ENCODE measurements at regions not wholly inside any gene's neighbourhood (a gene's known extent, or its start where the extent isn't known, plus 50 kb on each side); places are given as distances from the start of the nearest gene placed in this dataset.

GRCh38 chr2:192377173-192377572 lies 182.4 kb upstream of the TMEFF2 start:
- Histone ChIP-seq H3K27me3 (ENCODE audit: control insufficient read depth, insufficient read depth) (no peaks in the 10 kb centered on the region), H3K9me3 (ENCODE audit: control insufficient read depth, low read length) (no peaks in the 10 kb centered on the region), H3K27ac (ENCODE audit: low read length) (no peak overlapping the region), H3K4me3 (ENCODE audit: low read length) (no peak overlapping the region), H3K4me1 (ENCODE audit: control insufficient read depth, insufficient read depth, low read length) (no peaks in the 10 kb centered on the region)
- DNase-seq (no peak), ATAC-seq (no peak)
- intact Hi-C loops (cut with DNase I), result no loop called here

GRCh38 chr2:192373754-192374153 lies 179.0 kb upstream of the TMEFF2 start:
- no peak overlapping the region for H3K27ac ChIP-seq (ENCODE audit: low read length)
- DNase-seq (no peak), ATAC-seq (no peak)
- no peaks in the 10 kb centered on the region for H3K4me1 ChIP-seq (ENCODE audit: control insufficient read depth, insufficient read depth, low read length)
- no peaks in the 10 kb centered on the region for H3K27me3 ChIP-seq (ENCODE audit: control insufficient read depth, insufficient read depth)
- intact Hi-C loops (cut with DNase I), result no loop called here
- H3K9me3 ChIP-seq (ENCODE audit: control insufficient read depth, low read length), result no peaks in the 10 kb centered on the region
- no peak overlapping the region for H3K4me3 ChIP-seq (ENCODE audit: low read length)
- WGBS, result 85% methylated on average over 2 of the region's 2 CpGs

- no peaks in the 10 kb centered on the region for H3K27me3 ChIP-seq (ENCODE audit: control insufficient read depth, insufficient read depth)
- 72% methylated on average over 6 of the region's 6 CpGs for WGBS
- intact Hi-C loops (cut with DNase I), result no loop called here
- DNase-seq (no peak), ATAC-seq (no peak)
- no peaks in the 10 kb centered on the region for H3K4me1 ChIP-seq (ENCODE audit: control insufficient read depth, insufficient read depth, low read length)
- no peak overlapping the region for H3K27ac ChIP-seq (ENCODE audit: low read length)
- H3K9me3 ChIP-seq (ENCODE audit: control insufficient read depth, low read length), result no peaks in the 10 kb centered on the region
- H3K4me3 ChIP-seq (ENCODE audit: low read length), result no peak overlapping the region
Observed at GRCh38 chr2:192373221-192373620, 178.5 kb upstream of the TMEFF2 start.

- WGBS, result 81% methylated on average over 3 of the region's 3 CpGs
- DNase-seq, result no peak
- H3K27me3 ChIP-seq (ENCODE audit: control insufficient read depth, insufficient read depth), result no peaks in the 10 kb centered on the region
- intact Hi-C loops (cut with DNase I), result no loop called here
- H3K27ac ChIP-seq (ENCODE audit: low read length), result no peak overlapping the region
- no peak for ATAC-seq
- H3K4me3 ChIP-seq (ENCODE audit: low read length), result no peak overlapping the region
- H3K9me3 ChIP-seq (ENCODE audit: control insufficient read depth, low read length), result no peaks in the 10 kb centered on the region
- H3K4me1 ChIP-seq (ENCODE audit: control insufficient read depth, insufficient read depth, low read length), result no peaks in the 10 kb centered on the region
Observed at GRCh38 chr2:192369969-192370368, 175.2 kb upstream of the TMEFF2 start.

- no peaks in the 10 kb centered on the region for H3K27me3 ChIP-seq (ENCODE audit: control insufficient read depth, insufficient read depth)
- intact Hi-C loops (cut with DNase I), result no loop called here
- H3K4me3 ChIP-seq (ENCODE audit: low read length), result no peak overlapping the region
- H3K27ac ChIP-seq (ENCODE audit: low read length), result no peak overlapping the region
- ATAC-seq, result no peak
- 62% methylated on average over 3 of the region's 3 CpGs for WGBS
- no peak for DNase-seq
- H3K9me3 ChIP-seq (ENCODE audit: control insufficient read depth, low read length), result no peaks in the 10 kb centered on the region
- H3K4me1 ChIP-seq (ENCODE audit: control insufficient read depth, insufficient read depth, low read length), result no peaks in the 10 kb centered on the region
Observed at GRCh38 chr2:192357217-192357616, 162.5 kb upstream of the TMEFF2 start.

GRCh38 chr2:192354512-192355244 lies 159.9 kb upstream of the TMEFF2 start:
- ATAC-seq, result no peak
- H3K9me3 ChIP-seq (ENCODE audit: control insufficient read depth, low read length), result no peaks in the 10 kb centered on the region
- no peaks in the 10 kb centered on the region for H3K4me1 ChIP-seq (ENCODE audit: control insufficient read depth, insufficient read depth, low read length)
- 74% methylated on average over 3 of the region's 3 CpGs for WGBS
- H3K27me3 ChIP-seq (ENCODE audit: control insufficient read depth, insufficient read depth), result no peaks in the 10 kb centered on the region
- no peak overlapping the region for H3K27ac ChIP-seq (ENCODE audit: low read length)
- H3K4me3 ChIP-seq (ENCODE audit: low read length), result no peak overlapping the region
- no peak for DNase-seq
- intact Hi-C loops (cut with DNase I), result no loop called here

- ATAC-seq (no peak), DNase-seq (no peak)
- Histone ChIP-seq H3K27ac (ENCODE audit: low read length) (no peak overlapping the region), H3K4me3 (ENCODE audit: low read length) (no peak overlapping the region), H3K27me3 (ENCODE audit: control insufficient read depth, insufficient read depth) (no peaks in the 10 kb centered on the region), H3K4me1 (ENCODE audit: control insufficient read depth, insufficient read depth, low read length) (no peaks in the 10 kb centered on the region), H3K9me3 (ENCODE audit: control insufficient read depth, low read length) (no peaks in the 10 kb centered on the region)
- intact Hi-C loops (cut with DNase I), result no loop called here
- 77% methylated on average over 3 of the region's 3 CpGs for WGBS
Observed at GRCh38 chr2:192347542-192347941, 152.8 kb upstream of the TMEFF2 start.

GRCh38 chr2:192345287-192345686 lies 150.6 kb upstream of the TMEFF2 start:
- WGBS, result 82% methylated on average over 2 of the region's 2 CpGs
- H3K27me3 ChIP-seq (ENCODE audit: control insufficient read depth, insufficient read depth), result no peaks in the 10 kb centered on the region
- no peak overlapping the region for H3K4me3 ChIP-seq (ENCODE audit: low read length)
- intact Hi-C loops (cut with DNase I), result no loop called here
- DNase-seq (no peak), ATAC-seq (no peak)
- no peaks in the 10 kb centered on the region for H3K9me3 ChIP-seq (ENCODE audit: control insufficient read depth, low read length)
- H3K27ac ChIP-seq (ENCODE audit: low read length), result no peak overlapping the region
- H3K4me1 ChIP-seq (ENCODE audit: control insufficient read depth, insufficient read depth, low read length), result no peaks in the 10 kb centered on the region

- Histone ChIP-seq H3K9me3 (ENCODE audit: control insufficient read depth, low read length) (no peaks in the 10 kb centered on the region), H3K27ac (ENCODE audit: low read length) (no peak overlapping the region), H3K4me1 (ENCODE audit: control insufficient read depth, insufficient read depth, low read length) (no peaks in the 10 kb centered on the region), H3K4me3 (ENCODE audit: low read length) (no peak overlapping the region), H3K27me3 (ENCODE audit: control insufficient read depth, insufficient read depth) (no peaks in the 10 kb centered on the region)
- intact Hi-C loops (cut with DNase I), result no loop called here
- 84% methylated on average over 6 of the region's 6 CpGs for WGBS
- ATAC-seq (no peak), DNase-seq (no peak)
Observed at GRCh38 chr2:192333642-192334041, 138.9 kb upstream of the TMEFF2 start.

- no peak overlapping the region for H3K27ac ChIP-seq (ENCODE audit: low read length)
- ATAC-seq, result no peak
- 79% methylated on average over 3 of the region's 3 CpGs for WGBS
Observed at GRCh38 chr2:192328297-192328696, 133.6 kb upstream of the TMEFF2 start.

GRCh38 chr2:192327576-192327975 lies 132.8 kb upstream of the TMEFF2 start:
- no peak overlapping the region for H3K4me3 ChIP-seq (ENCODE audit: low read length)
- H3K27me3 ChIP-seq (ENCODE audit: control insufficient read depth, insufficient read depth), result no peaks in the 10 kb centered on the region
- ATAC-seq (no peak), DNase-seq (no peak)
- H3K9me3 ChIP-seq (ENCODE audit: control insufficient read depth, low read length), result no peaks in the 10 kb centered on the region
- WGBS, result 71% methylated on average over 1 of the region's 1 CpG
- intact Hi-C loops (cut with DNase I), result no loop called here
- no peaks in the 10 kb centered on the region for H3K4me1 ChIP-seq (ENCODE audit: control insufficient read depth, insufficient read depth, low read length)
- no peak overlapping the region for H3K27ac ChIP-seq (ENCODE audit: low read length)

More at GRCh38 chr2:192328297-192328696, 133.6 kb upstream of the TMEFF2 start:
- intact Hi-C loops (cut with DNase I), result no loop called here
- no peaks in the 10 kb centered on the region for H3K9me3 ChIP-seq (ENCODE audit: control insufficient read depth, low read length)
- no peak for DNase-seq
- H3K27me3 ChIP-seq (ENCODE audit: control insufficient read depth, insufficient read depth), result no peaks in the 10 kb centered on the region
- no peak overlapping the region for H3K4me3 ChIP-seq (ENCODE audit: low read length)
- H3K4me1 ChIP-seq (ENCODE audit: control insufficient read depth, insufficient read depth, low read length), result no peaks in the 10 kb centered on the region

- intact Hi-C loops (cut with DNase I), result no loop called here
- DNase-seq (no peak), ATAC-seq (no peak)
- 98% methylated on average over 3 of the region's 3 CpGs for WGBS
- Histone ChIP-seq H3K4me3 (ENCODE audit: low read length) (no peak overlapping the region), H3K27ac (ENCODE audit: low read length) (no peak overlapping the region), H3K9me3 (ENCODE audit: control insufficient read depth, low read length) (no peaks in the 10 kb centered on the region), H3K27me3 (ENCODE audit: control insufficient read depth, insufficient read depth) (no peaks in the 10 kb centered on the region), H3K4me1 (ENCODE audit: control insufficient read depth, insufficient read depth, low read length) (no peaks in the 10 kb centered on the region)
Observed at GRCh38 chr2:192315543-192315942, 120.8 kb upstream of the TMEFF2 start.
